ENCODE measurements at regions not wholly inside any gene's neighbourhood (a gene's known extent, or its start where the extent isn't known, plus 50 kb on each side); places are given as distances from the start of the nearest gene placed in this dataset.

DNA sequence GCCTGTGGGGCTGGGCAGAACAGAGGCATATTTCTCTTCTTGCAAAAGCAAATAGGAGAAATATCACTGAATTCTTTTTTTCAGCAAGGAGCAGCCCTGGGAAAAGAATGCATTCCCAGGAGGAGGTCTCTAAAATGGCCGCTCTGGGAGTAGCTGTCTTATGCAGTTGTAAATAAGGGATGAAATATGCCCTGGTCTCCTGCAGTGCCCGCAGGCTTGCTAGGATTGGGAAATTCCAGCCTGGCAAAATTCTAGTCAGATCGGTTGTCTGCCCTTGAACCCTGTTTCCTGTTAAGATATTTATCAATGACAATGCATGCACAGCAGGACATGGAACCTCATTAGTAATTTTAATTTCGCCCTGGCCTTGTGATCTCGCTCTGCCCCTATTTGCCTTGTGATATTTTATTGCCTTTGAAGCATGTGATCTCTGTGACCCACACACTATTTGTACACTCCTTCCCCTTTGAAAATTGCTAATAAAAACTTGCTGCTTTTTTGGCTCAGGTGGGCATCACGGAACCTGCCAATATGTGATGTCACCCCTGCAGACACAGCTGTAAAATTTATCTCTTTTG, 1993.2 kb downstream of the PCDH9 start:
- ATAC-seq (no peak), DNase-seq (ENCODE audit: low spot score) (peak; percentile 43)
- H3K27ac Mint-ChIP-seq: peak overlapping the region; percentile 78

DNA sequence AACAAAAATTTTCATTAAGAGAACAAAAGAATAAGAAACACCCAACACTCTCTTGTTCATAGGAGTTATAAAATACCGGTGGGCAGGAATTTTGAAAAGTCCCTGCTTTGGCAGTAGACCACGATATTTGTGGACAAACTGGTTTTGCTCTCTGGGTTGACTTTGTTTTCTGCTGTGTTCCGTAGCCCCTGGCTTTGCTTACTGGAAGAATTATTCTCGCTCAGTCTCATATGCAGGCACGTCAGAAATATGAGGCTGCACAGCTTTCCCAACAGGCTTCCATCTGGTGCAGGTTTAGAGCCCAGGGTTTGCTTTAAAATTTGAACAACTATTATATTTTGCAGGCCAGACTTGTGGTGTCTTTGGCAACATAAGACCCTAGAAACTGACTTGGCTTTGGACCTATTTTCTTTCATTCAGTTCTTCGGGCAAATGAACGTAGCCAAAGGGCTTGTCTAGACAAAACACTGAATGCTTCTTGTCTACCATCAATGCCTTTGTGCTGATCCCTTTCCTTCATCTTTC, 2012.6 kb downstream of the PCDH9 start:
- Histone ChIP-seq H3K27me3 (ENCODE audit: insufficient read depth) (no peaks in the 10 kb centered on the region), H3K4me3 (no peak overlapping the region), H3F3A (replicated peaks; ENCODE audit: low read depth) (no peaks in the 10 kb centered on the region), H2AFZ (peak overlapping the region; percentile 38; the same call in 1 of the 2 replicates), H3K9me2 (ENCODE audit: insufficient read depth) (no peaks in the 10 kb centered on the region; the same call in 1 of the 2 replicates), H3K27ac (ENCODE audit: low read depth) (no peak overlapping the region), H3K36me3 (ENCODE audit: insufficient read depth) (no peaks in the 10 kb centered on the region), H3K4me2 (no peak overlapping the region), H3K4me1 (ENCODE audit: insufficient read depth) (no peaks in the 10 kb centered on the region), H4K20me1 (replicated peaks; ENCODE audit: insufficient read depth) (no peaks in the 10 kb centered on the region), H3K79me2 (replicated peaks; ENCODE audit: insufficient read depth) (no peaks in the 10 kb centered on the region)
- no peak overlapping the region for H3K4me3 Mint-ChIP-seq
- no peaks in the 10 kb centered on the region for H3K4me1 Mint-ChIP-seq
- no peak overlapping the region for H3K27ac Mint-ChIP-seq
- H3K36me3 Mint-ChIP-seq (ENCODE audit: low read depth): peaks cover 8% of the 10 kb centered on the region; the same call in 2 of the 3 replicates
- ATAC-seq: no peak
- H3K27me3 Mint-ChIP-seq (ENCODE audit: insufficient read depth, low read depth, poor library complexity): peaks cover 1% of the 10 kb centered on the region
- DNase-seq (ENCODE audit: low spot score): no peak
- H3K9me3 Mint-ChIP-seq: peaks cover 14% of the 10 kb centered on the region
- TF ChIP-seq CREB1 (CRISPR knock-in tag; IDR thresholded peaks at IDR 0.05; ENCODE audit: low read depth) (no peak), POLR2AphosphoS5 (IDR thresholded peaks at IDR 0.05; ENCODE audit: low read depth) (no peak), NANOG (IDR thresholded peaks at IDR 0.05; ENCODE audit: borderline replicate concordance) (no peak), JUNB (IDR thresholded peaks at IDR 0.05; ENCODE audit: unreplicated experiment) (no peak), ZNF331 (CRISPR knock-in tag; IDR thresholded peaks at IDR 0.05; ENCODE audit: low read depth) (no peak), EZH2phosphoT487 (IDR thresholded peaks at IDR 0.05; ENCODE audit: unreplicated experiment) (no peak), ZNF114 (CRISPR knock-in tag; IDR thresholded peaks at IDR 0.05) (no peak), STAT1 (IDR thresholded peaks at IDR 0.05; ENCODE audit: unreplicated experiment) (no peak), EZH2 (IDR thresholded peaks at IDR 0.05; ENCODE audit: low read depth, unreplicated experiment) (no peak)
- TF ChIP-seq, protein P1, sequence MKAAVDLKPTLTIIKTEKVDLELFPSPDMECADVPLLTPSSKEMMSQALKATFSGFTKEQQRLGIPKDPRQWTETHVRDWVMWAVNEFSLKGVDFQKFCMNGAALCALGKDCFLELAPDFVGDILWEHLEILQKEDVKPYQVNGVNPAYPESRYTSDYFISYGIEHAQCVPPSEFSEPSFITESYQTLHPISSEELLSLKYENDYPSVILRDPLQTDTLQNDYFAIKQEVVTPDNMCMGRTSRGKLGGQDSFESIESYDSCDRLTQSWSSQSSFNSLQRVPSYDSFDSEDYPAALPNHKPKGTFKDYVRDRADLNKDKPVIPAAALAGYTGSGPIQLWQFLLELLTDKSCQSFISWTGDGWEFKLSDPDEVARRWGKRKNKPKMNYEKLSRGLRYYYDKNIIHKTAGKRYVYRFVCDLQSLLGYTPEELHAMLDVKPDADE (IDR thresholded peaks at IDR 0.05): no peak
- TF ChIP-seq, protein P2, sequence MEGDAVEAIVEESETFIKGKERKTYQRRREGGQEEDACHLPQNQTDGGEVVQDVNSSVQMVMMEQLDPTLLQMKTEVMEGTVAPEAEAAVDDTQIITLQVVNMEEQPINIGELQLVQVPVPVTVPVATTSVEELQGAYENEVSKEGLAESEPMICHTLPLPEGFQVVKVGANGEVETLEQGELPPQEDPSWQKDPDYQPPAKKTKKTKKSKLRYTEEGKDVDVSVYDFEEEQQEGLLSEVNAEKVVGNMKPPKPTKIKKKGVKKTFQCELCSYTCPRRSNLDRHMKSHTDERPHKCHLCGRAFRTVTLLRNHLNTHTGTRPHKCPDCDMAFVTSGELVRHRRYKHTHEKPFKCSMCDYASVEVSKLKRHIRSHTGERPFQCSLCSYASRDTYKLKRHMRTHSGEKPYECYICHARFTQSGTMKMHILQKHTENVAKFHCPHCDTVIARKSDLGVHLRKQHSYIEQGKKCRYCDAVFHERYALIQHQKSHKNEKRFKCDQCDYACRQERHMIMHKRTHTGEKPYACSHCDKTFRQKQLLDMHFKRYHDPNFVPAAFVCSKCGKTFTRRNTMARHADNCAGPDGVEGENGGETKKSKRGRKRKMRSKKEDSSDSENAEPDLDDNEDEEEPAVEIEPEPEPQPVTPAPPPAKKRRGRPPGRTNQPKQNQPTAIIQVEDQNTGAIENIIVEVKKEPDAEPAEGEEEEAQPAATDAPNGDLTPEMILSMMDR (conservative IDR thresholded peaks at IDR 0.05; ENCODE audit: low read depth in 2 of 2): no peak

More for the DNA sequence above, 1993.2 kb downstream of the PCDH9 start:
- Histone ChIP-seq H3K9me2 (ENCODE audit: insufficient read depth) (0 out of 2 replicates have a peak, but pooled peaks cover 3% of the 10 kb centered on the region), H3K4me3 (no peak overlapping the region), H3K27me3 (ENCODE audit: insufficient read depth) (no peaks in the 10 kb centered on the region), H3K27ac (ENCODE audit: low read depth) (no peak overlapping the region; the same call in 1 of the 2 replicates), H3K4me1 (ENCODE audit: insufficient read depth) (no peaks in the 10 kb centered on the region), H3F3A (replicated peaks; ENCODE audit: low read depth) (no peaks in the 10 kb centered on the region), H3K4me2 (no peak overlapping the region), H3K36me3 (ENCODE audit: insufficient read depth) (no peaks in the 10 kb centered on the region), H4K20me1 (replicated peaks; ENCODE audit: insufficient read depth) (no peaks in the 10 kb centered on the region), H2AFZ (no peak overlapping the region), H3K79me2 (replicated peaks; ENCODE audit: insufficient read depth) (no peaks in the 10 kb centered on the region)
- H3K4me3 Mint-ChIP-seq: no peak overlapping the region
- H3K4me1 Mint-ChIP-seq: peaks cover 11% of the 10 kb centered on the region
- H3K27me3 Mint-ChIP-seq (ENCODE audit: insufficient read depth, low read depth, poor library complexity): no peaks in the 10 kb centered on the region
- peaks cover 27% of the 10 kb centered on the region; the same call in 2 of the 3 replicates for H3K36me3 Mint-ChIP-seq (ENCODE audit: low read depth)
- H3K9me3 Mint-ChIP-seq: peaks cover 36% of the 10 kb centered on the region
- TF ChIP-seq JUNB (IDR thresholded peaks at IDR 0.05; ENCODE audit: unreplicated experiment) (no peak), ZNF331 (CRISPR knock-in tag; IDR thresholded peaks at IDR 0.05; ENCODE audit: low read depth) (0 out of 2 replicates have a peak, but pooled peaks have one; percentile 13), EZH2phosphoT487 (IDR thresholded peaks at IDR 0.05; ENCODE audit: unreplicated experiment) (no peak), NANOG (IDR thresholded peaks at IDR 0.05; ENCODE audit: borderline replicate concordance) (no peak), EZH2 (IDR thresholded peaks at IDR 0.05; ENCODE audit: low read depth, unreplicated experiment) (no peak)
- TF ChIP-seq, protein P3, sequence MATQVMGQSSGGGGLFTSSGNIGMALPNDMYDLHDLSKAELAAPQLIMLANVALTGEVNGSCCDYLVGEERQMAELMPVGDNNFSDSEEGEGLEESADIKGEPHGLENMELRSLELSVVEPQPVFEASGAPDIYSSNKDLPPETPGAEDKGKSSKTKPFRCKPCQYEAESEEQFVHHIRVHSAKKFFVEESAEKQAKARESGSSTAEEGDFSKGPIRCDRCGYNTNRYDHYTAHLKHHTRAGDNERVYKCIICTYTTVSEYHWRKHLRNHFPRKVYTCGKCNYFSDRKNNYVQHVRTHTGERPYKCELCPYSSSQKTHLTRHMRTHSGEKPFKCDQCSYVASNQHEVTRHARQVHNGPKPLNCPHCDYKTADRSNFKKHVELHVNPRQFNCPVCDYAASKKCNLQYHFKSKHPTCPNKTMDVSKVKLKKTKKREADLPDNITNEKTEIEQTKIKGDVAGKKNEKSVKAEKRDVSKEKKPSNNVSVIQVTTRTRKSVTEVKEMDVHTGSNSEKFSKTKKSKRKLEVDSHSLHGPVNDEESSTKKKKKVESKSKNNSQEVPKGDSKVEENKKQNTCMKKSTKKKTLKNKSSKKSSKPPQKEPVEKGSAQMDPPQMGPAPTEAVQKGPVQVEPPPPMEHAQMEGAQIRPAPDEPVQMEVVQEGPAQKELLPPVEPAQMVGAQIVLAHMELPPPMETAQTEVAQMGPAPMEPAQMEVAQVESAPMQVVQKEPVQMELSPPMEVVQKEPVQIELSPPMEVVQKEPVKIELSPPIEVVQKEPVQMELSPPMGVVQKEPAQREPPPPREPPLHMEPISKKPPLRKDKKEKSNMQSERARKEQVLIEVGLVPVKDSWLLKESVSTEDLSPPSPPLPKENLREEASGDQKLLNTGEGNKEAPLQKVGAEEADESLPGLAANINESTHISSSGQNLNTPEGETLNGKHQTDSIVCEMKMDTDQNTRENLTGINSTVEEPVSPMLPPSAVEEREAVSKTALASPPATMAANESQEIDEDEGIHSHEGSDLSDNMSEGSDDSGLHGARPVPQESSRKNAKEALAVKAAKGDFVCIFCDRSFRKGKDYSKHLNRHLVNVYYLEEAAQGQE (IDR thresholded peaks at IDR 0.05; ENCODE audit: unreplicated experiment): no peak

Measured in GM23338 (cell line).